ENCODE measurements at regions not wholly inside any gene's neighbourhood (a gene's known extent, or its start where the extent isn't known, plus 50 kb on each side); places are given as distances from the start of the nearest gene placed in this dataset.

DNA sequence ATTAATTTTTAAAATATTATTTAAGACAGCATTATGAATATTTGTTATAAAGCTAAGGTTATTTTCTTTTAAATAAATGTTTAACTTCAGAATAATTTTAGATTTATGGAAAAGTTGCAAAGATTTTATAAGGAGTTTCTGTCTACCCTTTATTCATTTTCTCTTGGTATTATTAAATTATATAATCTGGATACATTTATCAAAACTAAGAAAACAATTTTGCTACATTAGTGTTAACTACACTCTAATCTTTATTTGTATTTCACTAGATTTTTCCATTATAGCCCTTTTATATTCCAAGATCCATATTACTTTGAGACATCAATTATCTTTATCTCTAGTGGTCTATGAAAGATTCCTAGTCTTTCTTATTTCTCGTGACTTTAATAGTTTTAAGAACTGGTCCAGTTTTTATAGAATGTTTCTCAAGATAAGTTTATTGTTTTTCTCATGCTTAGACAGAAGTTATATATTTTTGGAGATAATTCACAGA is 1243.7 kb upstream of the PCDH9 start:
- no peak for TF ChIP-seq EZH2 (IDR thresholded peaks at IDR 0.05)
- no peak for TF ChIP-seq POLR2AphosphoS5 (IDR thresholded peaks at IDR 0.05; ENCODE audit: borderline replicate concordance, low read depth, low read length)

All from SK-N-MC (cell line).